SK-N-SH (cell line): ENCODE measurements at regions not wholly inside any gene's neighbourhood (a gene's known extent, or its start where the extent isn't known, plus 50 kb on each side); places are given as distances from the start of the nearest gene placed in this dataset.

Experiments
- CTCF ChIA-PET: fragments of 300-600, 350-600 bp; formaldehyde crosslinking; extraction: SDS; loops from one replicate; lab custom pipeline; 2021; lab: Yijun Ruan, JAX
- POLR2A ChIA-PET: fragments of 350-600 bp; sonication (Branson Sonifier 250); formaldehyde crosslinking; extraction: SDS; loops from one replicate; lab custom pipeline; 2020; ENCODE audit warnings: antibody characterized with exemption, inconsistent platforms; lab: Yijun Ruan, JAX
- DNase-seq: peaks from one replicate; pipeline ENCODE4 v3.0.0; 2012
- H2AFZ ChIP-seq: fragments of 200-600 bp; sonication (generic); 2 replicates; pipeline ENCODE4 v1.8.1; 2016; ENCODE audit warnings: antibody characterized with exemption, mild to moderate bottlenecking, low read depth
- H3F3A ChIP-seq: fragments of 200-600 bp; sonication (generic); replicated peaks from 2 replicates; pipeline ENCODE3; 2016; ENCODE audit warnings: antibody characterized with exemption, mild to moderate bottlenecking; ENCODE audit not compliant: insufficient read depth
- H3K27ac ChIP-seq, 2 experiments: fragments of 200-500 bp in 1 of 2; fragments of 200-600 bp in 1 of 2; sonication (Bioruptor generic) in 1 of 2; sonication (generic), shearing (Covaris generic) in 1 of 2; 2 replicates each; pipeline versions ENCODE4 v1.5.1 to v1.6.1; 2014 to 2016; ENCODE audit warnings: low read depth in 2 of 2, inconsistent platforms in 1 of 2, low read length in 1 of 2, mild to moderate bottlenecking in 1 of 2, mixed read lengths in 1 of 2
- H3K27me3 ChIP-seq: fragments of 200-600 bp; sonication (generic), shearing (Covaris generic); 2 replicates; pipeline ENCODE4 v1.6.1; 2016; ENCODE audit warnings: mixed run types; ENCODE audit not compliant: insufficient read depth
- H3K36me3 ChIP-seq, 2 experiments: fragments of 200-500 bp in 1 of 2; fragments of 200-600 bp in 1 of 2; sonication (Bioruptor generic) in 1 of 2; sonication (generic) in 1 of 2; replicated peaks in 1 of 2; 2 replicates each; pipeline versions ENCODE3 to v1.5.1; 2014 to 2016; ENCODE audit warnings: low read length in 1 of 2, mild to moderate bottlenecking in 1 of 2; ENCODE audit not compliant: insufficient read depth in 2 of 2, control insufficient read depth in 1 of 2
- H3K4me1 ChIP-seq, 2 experiments: fragments of 200-500 bp in 1 of 2; fragments of 200-600 bp in 1 of 2; sonication (Bioruptor generic) in 1 of 2; sonication (generic), shearing (Covaris generic) in 1 of 2; 2 replicates each; pipeline versions ENCODE4 v1.5.1 to v1.6.1; 2014 to 2016; ENCODE audit warnings: low read depth in 1 of 2, low read length in 1 of 2, mixed run types in 1 of 2; ENCODE audit not compliant: insufficient read depth in 2 of 2, control insufficient read depth in 1 of 2
- H3K4me2 ChIP-seq: fragments of 200-600 bp; sonication (generic), shearing (Covaris generic); 2 replicates; pipeline ENCODE4 v1.6.1; 2017; ENCODE audit warnings: mixed run types
- H3K4me3 ChIP-seq, 2 experiments: fragments of 200-500 bp in 1 of 2; fragments of 200-600 bp in 1 of 2; sonication (Bioruptor generic) in 1 of 2; sonication (generic), shearing (Covaris generic) in 1 of 2; 2 replicates each; pipeline versions ENCODE4 v1.5.1 to v1.8.1; 2014 to 2016; ENCODE audit warnings: low read depth in 2 of 2, inconsistent platforms in 1 of 2, low read length in 1 of 2, mild to moderate bottlenecking in 1 of 2, mixed read lengths in 1 of 2, moderate library complexity in 1 of 2
- H3K79me2 ChIP-seq: fragments of 200-600 bp; sonication (generic); 2 replicates; pipeline ENCODE4 v1.8.1; 2017; ENCODE audit warnings: mild to moderate bottlenecking; ENCODE audit not compliant: insufficient read depth
- H3K9ac ChIP-seq: fragments of 200-600 bp; sonication (generic); 2 replicates; pipeline ENCODE4 v1.6.1; 2017; ENCODE audit warnings: mixed run types
- H3K9me2 ChIP-seq: fragments of 200-600 bp; sonication (generic); 2 replicates; pipeline ENCODE4 v1.6.1; 2017; ENCODE audit warnings: mixed run types
- H3K9me3 ChIP-seq: fragments of 200-600 bp; sonication (generic); 2 replicates; pipeline ENCODE4 v1.6.1; 2017; ENCODE audit warnings: mixed run types, mild to moderate bottlenecking, moderate library complexity
- H4K20me1 ChIP-seq: fragments of 200-600 bp; sonication (generic); 2 replicates; pipeline ENCODE4 v1.6.1; 2017; ENCODE audit warnings: mild to moderate bottlenecking, mixed run types; ENCODE audit not compliant: insufficient read depth
- ELF1 ChIP-seq: IDR thresholded peaks from 2 replicates; pipeline ENCODE4 v1.4.0; 2012
- FOSL2 ChIP-seq: IDR thresholded peaks from 2 replicates; pipeline ENCODE4 v1.4.0; 2012; ENCODE audit warnings: low read depth, mild to moderate bottlenecking, moderate library complexity, borderline replicate concordance
- FOXM1 ChIP-seq: IDR thresholded peaks from 2 replicates; pipeline ENCODE4 v1.4.0; 2012; ENCODE audit warnings: low read depth, mild to moderate bottlenecking
- GABPA ChIP-seq: IDR thresholded peaks from 2 replicates; pipeline ENCODE4 v1.4.0; 2012; ENCODE audit warnings: low read depth, mild to moderate bottlenecking
- MAX ChIP-seq: IDR thresholded peaks from 2 replicates; pipeline ENCODE4 v1.4.0; 2012; ENCODE audit warnings: low read depth
- MEF2A ChIP-seq: IDR thresholded peaks from 2 replicates; pipeline ENCODE4 v1.4.0; 2012; ENCODE audit warnings: low read depth, borderline replicate concordance
- POLR2AphosphoS5 ChIP-seq: IDR thresholded peaks from 2 replicates; pipeline ENCODE4 v1.6.1; 2012; ENCODE audit warnings: low read depth, low read length
- RCOR1 ChIP-seq: fragments of 150-350 bp; IDR thresholded peaks from 2 replicates; pipeline ENCODE4 v1.6.1; 2017; ENCODE audit warnings: antibody characterized with exemption, low read length
- RXRA ChIP-seq: IDR thresholded peaks from 2 replicates; pipeline ENCODE4 v1.4.0; 2012; ENCODE audit warnings: low read depth, mild to moderate bottlenecking, borderline replicate concordance
- YY1 ChIP-seq: IDR thresholded peaks from 2 replicates; pipeline ENCODE4 v1.4.0; 2012; ENCODE audit warnings: low read depth, mild to moderate bottlenecking
- WGBS: methylation state at CpG from one replicate; pipeline ENCODE4 v1.1.6; 2017; ENCODE audit warnings: low lambda C conversion rate; 5-methylcytosine and 5-hydroxymethylcytosine counted together

DNA sequence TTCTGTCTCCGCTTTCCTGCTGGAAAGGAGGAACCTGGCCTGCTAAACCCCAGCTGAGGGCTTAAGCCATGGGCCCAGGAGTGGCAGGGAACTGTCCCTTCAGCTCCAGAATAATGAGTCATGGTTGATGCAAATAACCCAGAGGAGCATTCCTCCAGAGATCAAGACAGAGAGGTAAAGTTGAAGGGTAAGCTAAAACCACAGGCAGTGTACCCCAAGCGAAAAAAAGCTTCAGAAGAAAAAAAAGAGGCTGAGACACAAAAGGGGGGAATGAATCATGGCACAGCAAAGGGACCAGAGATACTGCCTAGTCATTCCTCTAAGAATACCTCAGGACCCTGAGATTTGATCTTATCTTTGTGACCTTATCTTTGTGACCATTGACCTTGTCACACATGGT is 199.5 kb upstream of the TAS2R1 start:
- ChIA-PET CTCF (no interaction called here), POLR2A (interaction anchor here (0.8 kb wide), 1 partner anchor 45 kb away, joined by 3 read pairs; no protein-coding TSS in a partner anchor)
- 36% methylated on average over 2 of the region's 2 CpGs for WGBS
- H3K9me2 ChIP-seq = no peaks in the 10 kb centered on the region
- H4K20me1 ChIP-seq = no peaks in the 10 kb centered on the region
- H3K27me3 ChIP-seq = no peaks in the 10 kb centered on the region
- peaks cover 0 to 7% of the 10 kb centered on the region in 2 experiments; a peak in 2 of 4 replicates for H3K4me1 ChIP-seq
- H3K4me3 ChIP-seq = no peak overlapping the region
- no peak overlapping the region for H3K27ac ChIP-seq
- H3K36me3 ChIP-seq = no peaks in the 10 kb centered on the region
- no peaks in the 10 kb centered on the region for H3K9me3 ChIP-seq
- H3F3A ChIP-seq = no peaks in the 10 kb centered on the region
- TF ChIP-seq RCOR1 (no peak), ELF1 (no peak), FOXM1 (no peak)
- no peaks in the 10 kb centered on the region for H3K79me2 ChIP-seq
- no peak overlapping the region for H2AFZ ChIP-seq
- no peak overlapping the region for H3K4me2 ChIP-seq
- no peak for DNase-seq
- no peak overlapping the region for H3K9ac ChIP-seq

DNA sequence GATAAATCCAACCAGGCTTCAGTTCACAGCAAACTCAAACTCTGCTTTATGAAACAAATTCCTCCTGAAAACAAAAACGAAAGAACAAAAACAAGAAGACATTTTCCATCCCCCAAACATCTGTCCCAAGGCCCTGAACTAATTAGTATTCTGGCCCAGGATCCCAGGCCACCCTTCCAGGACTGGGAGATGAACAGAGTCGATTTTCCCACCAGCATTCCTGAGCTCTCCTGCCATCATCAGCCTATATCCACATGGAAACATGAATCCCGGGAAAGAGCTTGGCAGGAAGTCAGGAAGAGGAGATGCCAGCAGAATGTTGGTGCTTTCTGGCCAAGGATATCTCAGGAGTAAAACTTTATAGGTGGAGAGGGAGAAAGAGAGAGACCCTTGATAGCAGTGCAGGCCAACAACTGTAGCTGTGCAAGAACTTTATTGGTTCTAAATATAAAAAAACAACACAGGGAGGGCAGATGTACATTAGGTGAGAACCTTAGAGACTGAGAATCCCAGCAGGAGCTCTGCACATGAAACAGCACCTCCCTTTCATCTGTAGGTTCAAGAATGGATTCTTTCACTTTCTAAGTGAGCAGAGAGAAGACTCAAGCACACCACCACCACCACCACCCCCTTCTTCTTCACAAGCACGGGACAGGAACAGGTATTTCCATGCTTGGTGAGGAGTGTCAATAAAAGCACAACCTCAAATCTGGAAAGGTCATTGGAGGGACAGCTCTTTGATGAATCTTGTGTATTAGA is 190.7 kb upstream of the TAS2R1 start:
- H3K9me2 ChIP-seq = no peaks in the 10 kb centered on the region
- no peak overlapping the region for H2AFZ ChIP-seq
- 10% methylated on average over 4 of the region's 4 CpGs for WGBS
- H3K27me3 ChIP-seq = no peaks in the 10 kb centered on the region
- no peak overlapping the region for H3K27ac ChIP-seq
- H3F3A ChIP-seq = no peaks in the 10 kb centered on the region
- H3K4me1 ChIP-seq = no peaks in the 10 kb centered on the region; a peak in 1 of 4 replicates
- ChIA-PET POLR2A (no interaction called here), CTCF (no interaction called here)
- no peaks in the 10 kb centered on the region for H3K9me3 ChIP-seq
- no peaks in the 10 kb centered on the region for H3K79me2 ChIP-seq
- H4K20me1 ChIP-seq = no peaks in the 10 kb centered on the region
- H3K36me3 ChIP-seq = no peaks in the 10 kb centered on the region
- no peak overlapping the region for H3K9ac ChIP-seq
- no peak for DNase-seq
- no peak overlapping the region for H3K4me3 ChIP-seq
- TF ChIP-seq FOXM1 (no peak), FOSL2 (no peak)
- H3K4me2 ChIP-seq = no peak overlapping the region

- POLR2A ChIA-PET = no interaction called here
- Histone ChIP-seq H2AFZ (no peak overlapping the region), H3K36me3 (no peaks in the 10 kb centered on the region), H3F3A (no peaks in the 10 kb centered on the region), H3K4me3 (no peak overlapping the region), H3K27me3 (no peaks in the 10 kb centered on the region), H3K9me3 (no peaks in the 10 kb centered on the region), H3K79me2 (no peaks in the 10 kb centered on the region), H3K27ac (no peak overlapping the region), H3K9me2 (no peaks in the 10 kb centered on the region), H3K4me2 (no peak overlapping the region), H4K20me1 (no peaks in the 10 kb centered on the region), H3K4me1 (no peaks in the 10 kb centered on the region; a peak in 1 of 4 replicates), H3K9ac (no peak overlapping the region)
- TF ChIP-seq GABPA = no peak
- no peak for TF ChIP-seq POLR2AphosphoS5
- TF ChIP-seq YY1 = no peak
- no peak for TF ChIP-seq MEF2A
- no peak for TF ChIP-seq MAX
- TF ChIP-seq RXRA = no peak
- DNase-seq = no peak
- CTCF ChIA-PET = interaction anchor here (0.6 kb wide), 1 partner anchor 344 kb away, joined by 3 read pairs; no protein-coding TSS in a partner anchor
- 44% methylated on average over 2 of the region's 2 CpGs for WGBS
Measured at GRCh38 chr5:9818340-9818845, 188.2 kb upstream of the TAS2R1 start.
